ENCODE measurements at regions not wholly inside any gene's neighbourhood (a gene's known extent, or its start where the extent isn't known, plus 50 kb on each side); places are given as distances from the start of the nearest gene placed in this dataset.

DNA sequence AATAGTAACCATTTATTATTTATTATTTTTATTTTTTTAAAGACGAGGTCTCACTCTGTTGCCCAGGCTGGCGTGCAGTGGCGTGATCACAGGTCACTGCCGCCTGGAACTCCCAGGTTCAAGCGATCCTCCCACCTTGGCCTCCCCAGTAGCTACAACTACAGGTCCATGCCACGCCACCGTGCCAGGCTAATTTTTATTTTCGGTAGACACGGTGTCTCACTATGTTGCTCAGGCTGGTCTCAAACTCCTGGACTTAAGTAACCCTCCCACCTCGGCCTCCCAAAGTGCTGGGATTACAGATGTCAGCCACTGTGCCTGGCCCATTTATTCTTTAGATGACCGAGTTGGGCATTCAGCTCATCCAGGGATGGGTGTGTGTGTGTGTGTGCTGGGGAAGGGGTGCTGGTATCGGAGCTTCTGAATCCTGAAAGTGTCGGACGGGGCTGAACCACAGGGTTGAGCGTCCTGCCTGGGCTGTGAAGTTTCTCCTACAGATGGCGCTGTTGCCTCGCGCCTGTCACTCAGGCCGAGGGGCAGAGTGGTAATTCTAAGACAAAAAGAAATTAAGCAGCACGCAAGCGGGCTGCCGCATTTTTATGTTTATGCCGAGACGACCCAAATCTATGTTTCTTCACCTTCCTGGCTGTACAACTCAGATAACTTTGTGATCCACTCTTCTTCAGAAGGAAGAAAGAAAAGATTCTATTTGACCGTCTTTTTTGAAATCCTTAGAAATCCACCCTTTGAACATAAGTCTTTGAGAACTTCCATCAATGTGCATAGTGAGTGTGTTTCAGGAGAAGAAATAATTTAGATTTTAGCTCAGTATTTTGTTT, 252.8 kb downstream of the CDH26 start:
- H3K36me3 Mint-ChIP-seq (ENCODE audit: low read depth) = no peaks in the 10 kb centered on the region
- H3K27me3 Mint-ChIP-seq (ENCODE audit: low read depth) = peaks cover 24% of the 10 kb centered on the region
- no peaks in the 10 kb centered on the region for H3K9me3 Mint-ChIP-seq (ENCODE audit: low read depth)
- DNase-seq (ENCODE audit: low spot score) = no peak
- TF ChIP-seq, protein P1, sequence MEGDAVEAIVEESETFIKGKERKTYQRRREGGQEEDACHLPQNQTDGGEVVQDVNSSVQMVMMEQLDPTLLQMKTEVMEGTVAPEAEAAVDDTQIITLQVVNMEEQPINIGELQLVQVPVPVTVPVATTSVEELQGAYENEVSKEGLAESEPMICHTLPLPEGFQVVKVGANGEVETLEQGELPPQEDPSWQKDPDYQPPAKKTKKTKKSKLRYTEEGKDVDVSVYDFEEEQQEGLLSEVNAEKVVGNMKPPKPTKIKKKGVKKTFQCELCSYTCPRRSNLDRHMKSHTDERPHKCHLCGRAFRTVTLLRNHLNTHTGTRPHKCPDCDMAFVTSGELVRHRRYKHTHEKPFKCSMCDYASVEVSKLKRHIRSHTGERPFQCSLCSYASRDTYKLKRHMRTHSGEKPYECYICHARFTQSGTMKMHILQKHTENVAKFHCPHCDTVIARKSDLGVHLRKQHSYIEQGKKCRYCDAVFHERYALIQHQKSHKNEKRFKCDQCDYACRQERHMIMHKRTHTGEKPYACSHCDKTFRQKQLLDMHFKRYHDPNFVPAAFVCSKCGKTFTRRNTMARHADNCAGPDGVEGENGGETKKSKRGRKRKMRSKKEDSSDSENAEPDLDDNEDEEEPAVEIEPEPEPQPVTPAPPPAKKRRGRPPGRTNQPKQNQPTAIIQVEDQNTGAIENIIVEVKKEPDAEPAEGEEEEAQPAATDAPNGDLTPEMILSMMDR (IDR thresholded peaks at IDR 0.05) = peak; percentile 96
- no peak overlapping the region for H3K4me3 Mint-ChIP-seq (ENCODE audit: unreplicated experiment)
- H3K27ac Mint-ChIP-seq (ENCODE audit: unreplicated experiment) = no peak overlapping the region
- H3K4me1 Mint-ChIP-seq (ENCODE audit: low read depth) = peaks cover 3% of the 10 kb centered on the region

DNA sequence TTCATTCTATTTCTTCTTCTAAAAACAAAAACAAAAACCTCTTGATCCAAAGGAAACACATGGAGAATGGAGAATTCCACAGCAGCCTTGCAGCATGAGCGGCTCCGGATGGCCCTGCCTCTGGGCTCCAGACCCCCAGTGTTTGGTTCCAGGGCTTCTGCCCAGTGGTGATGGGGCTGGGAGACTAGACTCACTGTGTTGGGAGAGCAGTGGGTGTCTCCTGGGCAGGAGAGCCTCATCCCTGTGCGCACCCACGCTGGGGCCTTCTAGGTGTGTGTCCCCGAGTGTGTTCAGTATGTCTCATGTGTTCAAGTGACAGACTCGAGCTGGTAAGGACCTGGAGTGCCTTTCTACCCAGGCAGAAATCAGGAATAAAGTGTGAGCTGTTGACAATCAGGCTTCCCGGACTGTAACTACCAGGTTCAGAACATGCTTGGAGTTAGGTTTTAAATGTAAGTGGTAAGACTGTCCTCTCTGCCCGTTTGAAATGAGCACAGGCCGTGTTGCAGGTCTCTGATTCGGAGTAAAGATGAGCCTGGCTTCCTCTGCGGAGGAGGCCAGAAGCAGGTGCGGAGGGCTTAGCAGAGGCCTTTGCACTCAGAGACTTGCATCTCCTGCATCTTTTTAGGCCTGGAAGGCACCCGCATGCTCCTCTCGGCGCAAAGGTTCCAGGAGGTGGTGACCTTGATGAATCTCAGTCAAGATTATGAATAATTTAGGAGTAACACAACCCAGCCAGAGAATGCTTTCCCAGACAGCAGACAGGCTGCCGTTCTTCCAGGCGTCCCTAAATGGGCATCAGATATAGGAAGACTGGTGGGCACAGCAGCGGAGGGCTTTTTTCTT, 253.6 kb downstream of the CDH26 start:
- DNase-seq (ENCODE audit: low spot score) = no peak
- no peak overlapping the region for H3K27ac Mint-ChIP-seq (ENCODE audit: unreplicated experiment)
- H3K9me3 Mint-ChIP-seq (ENCODE audit: low read depth) = no peaks in the 10 kb centered on the region
- H3K27me3 Mint-ChIP-seq (ENCODE audit: low read depth) = peaks cover 30% of the 10 kb centered on the region
- H3K36me3 Mint-ChIP-seq (ENCODE audit: low read depth) = no peaks in the 10 kb centered on the region
- H3K4me1 Mint-ChIP-seq (ENCODE audit: low read depth) = peaks cover 3% of the 10 kb centered on the region
- no peak overlapping the region for H3K4me3 Mint-ChIP-seq (ENCODE audit: unreplicated experiment)
- TF ChIP-seq, protein P1 (IDR thresholded peaks at IDR 0.05) = no peak

DNA sequence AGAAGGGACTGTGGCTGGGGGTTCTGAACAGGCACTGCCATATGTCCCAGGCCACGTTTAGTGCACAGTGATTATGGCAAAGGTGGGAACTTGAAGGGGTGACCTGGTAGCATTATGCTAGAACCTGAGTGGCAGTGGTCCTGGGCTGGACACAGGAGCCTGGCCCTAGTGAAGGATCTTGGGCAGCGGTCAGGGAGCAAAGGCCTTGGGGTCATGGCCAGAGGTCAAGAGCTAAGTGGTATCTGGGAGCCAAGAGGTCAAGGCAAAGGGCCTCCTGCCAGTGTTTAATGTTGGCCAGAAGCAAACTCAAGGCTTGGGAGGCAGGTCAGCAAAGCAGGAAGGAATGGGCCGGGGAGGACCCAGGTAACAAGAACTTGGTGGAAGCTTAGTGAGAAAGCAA, 254.5 kb downstream of the CDH26 start:
- Mint-ChIP-seq H3K36me3 (ENCODE audit: low read depth) (no peaks in the 10 kb centered on the region), H3K4me1 (ENCODE audit: low read depth) (peaks cover 3% of the 10 kb centered on the region), H3K27me3 (ENCODE audit: low read depth) (peaks cover 30% of the 10 kb centered on the region), H3K4me3 (ENCODE audit: unreplicated experiment) (no peak overlapping the region), H3K27ac (ENCODE audit: unreplicated experiment) (no peak overlapping the region), H3K9me3 (ENCODE audit: low read depth) (no peaks in the 10 kb centered on the region)
- TF ChIP-seq, protein P1 (IDR thresholded peaks at IDR 0.05) = no peak
- no peak for DNase-seq (ENCODE audit: low spot score)

DNA sequence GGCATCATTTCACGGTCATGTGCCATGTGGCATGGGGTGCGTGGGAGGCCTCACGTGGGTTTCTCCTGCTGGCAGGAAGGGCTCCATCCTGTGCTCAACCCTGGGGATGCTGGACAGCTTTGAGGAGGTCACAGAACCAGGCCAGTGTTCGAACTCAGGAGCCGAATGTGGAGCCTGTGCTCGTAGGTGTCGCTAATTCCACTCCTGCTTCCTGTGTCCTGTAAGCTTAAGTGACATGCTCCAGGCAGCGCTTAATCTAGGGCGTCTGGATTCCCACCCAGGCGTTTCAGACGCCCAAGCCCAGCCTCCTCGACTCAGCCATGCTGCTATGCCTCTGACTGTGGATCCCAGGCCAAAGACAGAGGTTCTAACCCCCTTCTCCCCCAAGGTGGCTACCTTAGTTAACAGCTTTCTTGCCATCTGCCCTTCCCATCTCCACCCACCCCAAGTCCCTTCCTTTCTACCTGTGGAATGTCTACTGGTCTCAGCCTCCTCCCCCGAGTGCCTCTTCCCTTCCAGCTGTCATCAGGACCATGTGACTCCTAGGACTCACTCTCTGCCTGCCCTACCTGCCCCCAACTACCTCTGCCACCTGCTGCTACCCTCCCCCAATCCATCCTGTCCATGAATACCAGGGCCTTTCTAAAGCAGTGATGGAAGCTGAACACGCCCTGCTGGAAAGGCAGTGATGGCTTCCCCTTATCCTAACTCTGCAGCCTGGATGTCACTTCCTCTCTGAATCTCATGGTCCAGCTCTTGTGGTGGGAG, 255.1 kb downstream of the CDH26 start:
- H3K27ac Mint-ChIP-seq (ENCODE audit: unreplicated experiment) = no peak overlapping the region
- no peaks in the 10 kb centered on the region for H3K36me3 Mint-ChIP-seq (ENCODE audit: low read depth)
- H3K9me3 Mint-ChIP-seq (ENCODE audit: low read depth) = no peaks in the 10 kb centered on the region
- no peak overlapping the region for H3K4me3 Mint-ChIP-seq (ENCODE audit: unreplicated experiment)
- no peak for DNase-seq (ENCODE audit: low spot score)
- TF ChIP-seq, protein P1 (IDR thresholded peaks at IDR 0.05) = no peak
- peaks cover 30% of the 10 kb centered on the region for H3K27me3 Mint-ChIP-seq (ENCODE audit: low read depth)
- peaks cover 3% of the 10 kb centered on the region for H3K4me1 Mint-ChIP-seq (ENCODE audit: low read depth)
